Breast epithelium (tissue), 3 donors: ENCODE measurements at regions not wholly inside any gene's neighbourhood (a gene's known extent, or its start where the extent isn't known, plus 50 kb on each side); places are given as distances from the start of the nearest gene placed in this dataset.

ENCODE experiments used
- POLR2A ChIP-seq: fragments of 450-650 bp; IDR thresholded peaks from one replicate; pipeline ENCODE4 v1.6.1; 2016; ENCODE audit warnings: antibody characterized with exemption, mild to moderate bottlenecking, moderate library complexity
- POLR2AphosphoS5 ChIP-seq, 3 donors: sonication (generic); formaldehyde crosslinking; IDR thresholded peaks; one replicate each; pipeline ENCODE4 v1.6.1; 2017; ENCODE audit warnings: antibody characterized with exemption in 3 of 3
- TF ChIP-seq, protein P1 (sequence below), 3 donors: fragments of 450-650 bp; IDR thresholded peaks; one replicate each; pipeline ENCODE4 v1.5.1; 2016 to 2017; ENCODE audit warnings: antibody characterized with exemption in 3 of 3, mild to moderate bottlenecking in 3 of 3, moderate library complexity in 3 of 3

DNA sequence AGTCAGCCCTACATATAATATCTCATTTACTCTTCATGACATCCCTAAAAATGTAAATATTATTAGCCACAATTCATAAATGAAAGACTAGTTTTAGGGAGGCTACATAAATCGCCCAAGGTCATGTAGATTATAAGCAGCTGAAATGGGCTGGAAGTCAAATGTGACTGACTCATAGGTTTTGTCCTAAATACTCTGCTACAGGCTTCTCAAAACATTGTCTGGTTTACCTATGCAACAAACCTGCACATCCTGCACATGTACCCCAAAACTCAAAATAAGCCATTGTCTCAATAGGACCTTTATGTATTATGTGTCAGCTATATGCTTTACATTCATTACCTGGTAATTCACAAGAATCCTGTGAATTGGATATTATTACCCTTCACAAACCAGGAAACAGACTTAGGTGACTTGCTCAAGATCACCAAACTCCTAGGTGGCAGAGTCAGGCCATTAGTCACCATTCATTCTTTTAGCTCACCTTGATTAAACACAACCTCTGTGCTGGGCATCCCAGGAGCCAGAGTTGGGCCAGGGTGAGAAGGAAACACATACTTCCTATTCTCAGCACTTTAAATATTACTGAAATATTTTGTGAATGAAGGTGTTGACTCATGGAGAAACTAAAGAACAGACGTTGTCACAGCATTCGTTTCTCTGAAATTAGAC lies 69.4 kb upstream of the CPO start:
- TF ChIP-seq, protein P1, sequence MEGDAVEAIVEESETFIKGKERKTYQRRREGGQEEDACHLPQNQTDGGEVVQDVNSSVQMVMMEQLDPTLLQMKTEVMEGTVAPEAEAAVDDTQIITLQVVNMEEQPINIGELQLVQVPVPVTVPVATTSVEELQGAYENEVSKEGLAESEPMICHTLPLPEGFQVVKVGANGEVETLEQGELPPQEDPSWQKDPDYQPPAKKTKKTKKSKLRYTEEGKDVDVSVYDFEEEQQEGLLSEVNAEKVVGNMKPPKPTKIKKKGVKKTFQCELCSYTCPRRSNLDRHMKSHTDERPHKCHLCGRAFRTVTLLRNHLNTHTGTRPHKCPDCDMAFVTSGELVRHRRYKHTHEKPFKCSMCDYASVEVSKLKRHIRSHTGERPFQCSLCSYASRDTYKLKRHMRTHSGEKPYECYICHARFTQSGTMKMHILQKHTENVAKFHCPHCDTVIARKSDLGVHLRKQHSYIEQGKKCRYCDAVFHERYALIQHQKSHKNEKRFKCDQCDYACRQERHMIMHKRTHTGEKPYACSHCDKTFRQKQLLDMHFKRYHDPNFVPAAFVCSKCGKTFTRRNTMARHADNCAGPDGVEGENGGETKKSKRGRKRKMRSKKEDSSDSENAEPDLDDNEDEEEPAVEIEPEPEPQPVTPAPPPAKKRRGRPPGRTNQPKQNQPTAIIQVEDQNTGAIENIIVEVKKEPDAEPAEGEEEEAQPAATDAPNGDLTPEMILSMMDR (IDR thresholded peaks at IDR 0.05), result no peak
- TF ChIP-seq POLR2AphosphoS5 (IDR thresholded peaks at IDR 0.05) (no peak), POLR2A (no peak)
